HEK293 (cell line): ENCODE measurements at regions not wholly inside any gene's neighbourhood (a gene's known extent, or its start where the extent isn't known, plus 50 kb on each side); places are given as distances from the start of the nearest gene placed in this dataset.

Experiments
- CTCF ChIA-PET: fragments of 350-600 bp; formaldehyde crosslinking; extraction: SDS; loops from one replicate; lab custom pipeline; 2021; ENCODE audit warnings: antibody characterized with exemption; lab: Yijun Ruan, JAX
- POLR2A ChIA-PET: fragments of 300-600 bp; formaldehyde crosslinking; extraction: SDS; loops from one replicate; lab custom pipeline; 2020; ENCODE audit warnings: antibody characterized with exemption, inconsistent platforms; lab: Yijun Ruan, JAX
- H3K27ac ChIP-seq: fragments of 200-500 bp; sonication (Bioruptor generic); 2 replicates; pipeline ENCODE4 v1.5.1; 2014; ENCODE audit warnings: low read depth, low read length, control low read depth, inconsistent platforms; ENCODE audit errors: extremely low read depth
- H3K36me3 ChIP-seq, 2 experiments: fragments of 200-500 bp in 1 of 2; sonication (Bioruptor generic) in 1 of 2; 1 replicate in 1 of 2; 2 replicates in 1 of 2; pipeline ENCODE4 v1.5.1; 2014 to 2017; ENCODE audit warnings: inconsistent platforms in 2 of 2, low read length in 2 of 2; ENCODE audit not compliant: control insufficient read depth in 2 of 2, insufficient read depth in 1 of 2
- H3K4me1 ChIP-seq: fragments of 200-500 bp; sonication (Bioruptor generic); 2 replicates; pipeline ENCODE4 v1.5.1; 2014; ENCODE audit warnings: mild to moderate bottlenecking, low read length, inconsistent platforms; ENCODE audit not compliant: control insufficient read depth, insufficient read depth
- H3K4me3 ChIP-seq: 2 replicates; pipeline ENCODE4 v1.5.1; 2011; ENCODE audit warnings: low read depth, mild to moderate bottlenecking, control low read depth, low read length, moderate library complexity
- H3K9me3 ChIP-seq: fragments of 200-500 bp; sonication (Bioruptor generic); 2 replicates; pipeline ENCODE4 v1.5.1; 2014; ENCODE audit warnings: low read depth, low read length, inconsistent platforms; ENCODE audit not compliant: control insufficient read depth, insufficient read depth
- EGR2 ChIP-seq: fragments of 450-650 bp; formaldehyde crosslinking; IDR thresholded peaks from 2 replicates; pipeline ENCODE4 v1.5.1; 2016; ENCODE audit warnings: low read depth, missing biosample characterization, missing genetic modification characterization
- FEZF1 ChIP-seq: fragments of 450-650 bp; formaldehyde crosslinking; IDR thresholded peaks from 2 replicates; pipeline ENCODE4 v1.5.1; 2016; ENCODE audit warnings: missing biosample characterization, missing genetic modification characterization
- HOXA7 ChIP-seq: sonication (generic); formaldehyde crosslinking; IDR thresholded peaks from 2 replicates; pipeline ENCODE4 v1.8.1; 2022; ENCODE audit warnings: missing genetic modification reagents, borderline replicate concordance
- KLF1 ChIP-seq: fragments of 450-650 bp; formaldehyde crosslinking; IDR thresholded peaks from 2 replicates; pipeline ENCODE4 v1.5.1; 2016; ENCODE audit warnings: missing biosample characterization, missing genetic modification characterization
- KLF9 ChIP-seq: fragments of 450-650 bp; formaldehyde crosslinking; IDR thresholded peaks from 2 replicates; pipeline ENCODE4 v1.5.1; 2016; ENCODE audit warnings: missing biosample characterization, missing genetic modification characterization, low read depth
- MZF1 ChIP-seq: fragments of 450-650 bp; formaldehyde crosslinking; IDR thresholded peaks from 2 replicates; pipeline ENCODE4 v1.5.1; 2017; ENCODE audit warnings: missing biosample characterization, missing genetic modification characterization, borderline replicate concordance
- SALL2 ChIP-seq: fragments of 450-650 bp; formaldehyde crosslinking; IDR thresholded peaks from 2 replicates; pipeline ENCODE4 v1.5.0; 2017; ENCODE audit warnings: missing biosample characterization, mild to moderate bottlenecking, missing genetic modification characterization, borderline replicate concordance
- SETDB1 ChIP-seq: IDR thresholded peaks from one replicate; pipeline ENCODE4 v1.6.1; 2017; ENCODE audit warnings: mild to moderate bottlenecking, low read length, moderate library complexity, mixed read lengths; ENCODE audit not compliant: insufficient read length
- ZBTB1 ChIP-seq: fragments of 450-650 bp; formaldehyde crosslinking; IDR thresholded peaks from 2 replicates; pipeline ENCODE4 v1.5.1; 2016; ENCODE audit warnings: missing biosample characterization, missing genetic modification characterization
- ZBTB26 ChIP-seq: fragments of 450-650 bp; formaldehyde crosslinking; optimal IDR thresholded peaks from 2 replicates; pipeline ENCODE3; 2016; ENCODE audit warnings: missing biosample characterization, mild to moderate bottlenecking, missing genetic modification characterization
- ZNF114 ChIP-seq: fragments of 450-650 bp; formaldehyde crosslinking; IDR thresholded peaks from 2 replicates; pipeline ENCODE4 v1.5.0; 2017; ENCODE audit warnings: missing biosample characterization, missing genetic modification characterization
- ZNF140 ChIP-seq: fragments of 450-650 bp; formaldehyde crosslinking; IDR thresholded peaks from 2 replicates; pipeline ENCODE4 v1.5.1; 2016; ENCODE audit warnings: missing biosample characterization, missing genetic modification characterization
- ZNF274 ChIP-seq, 2 experiments: fragments of 200-500 bp in 1 of 2; fragments of 450-650 bp in 1 of 2; sonication (Bioruptor generic) in 1 of 2; formaldehyde crosslinking in 1 of 2; IDR thresholded peaks; 2 replicates each; pipeline versions ENCODE4 v1.5.1 to v1.6.1; 2014 to 2016; ENCODE audit warnings: borderline replicate concordance in 1 of 2, inconsistent platforms in 1 of 2, low read length in 1 of 2, missing biosample characterization in 1 of 2, missing genetic modification characterization in 1 of 2
- ZNF292 ChIP-seq: fragments of 450-650 bp; formaldehyde crosslinking; IDR thresholded peaks from 2 replicates; pipeline ENCODE4 v1.5.1; 2016; ENCODE audit warnings: low read depth, missing biosample characterization, missing genetic modification characterization, borderline replicate concordance
- ZNF341 ChIP-seq: fragments of 450-650 bp; formaldehyde crosslinking; IDR thresholded peaks from 2 replicates; pipeline ENCODE4; 2016; ENCODE audit warnings: low read depth, missing biosample characterization, missing genetic modification characterization
- ZNF366 ChIP-seq: fragments of 450-650 bp; formaldehyde crosslinking; conservative IDR thresholded peaks from 2 replicates; pipeline ENCODE4 v1.5.1; 2016; ENCODE audit warnings: missing biosample characterization, missing genetic modification characterization
- ZNF518A ChIP-seq: fragments of 450-650 bp; formaldehyde crosslinking; conservative IDR thresholded peaks from 2 replicates; pipeline ENCODE4 v1.5.1; 2016; ENCODE audit warnings: low read depth, missing biosample characterization, missing genetic modification characterization
- ZNF776 ChIP-seq: fragments of 450-650 bp; formaldehyde crosslinking; IDR thresholded peaks from 2 replicates; pipeline ENCODE4 v1.5.0; 2017; ENCODE audit warnings: missing biosample characterization, missing genetic modification characterization, borderline replicate concordance
- ZNF791 ChIP-seq: fragments of 450-650 bp; formaldehyde crosslinking; IDR thresholded peaks from 2 replicates; pipeline ENCODE4 v1.5.1; 2016; ENCODE audit warnings: missing biosample characterization, missing genetic modification characterization
- TF ChIP-seq, protein P1 (sequence below): fragments of 450-650 bp; formaldehyde crosslinking; IDR thresholded peaks from 2 replicates; pipeline ENCODE4 v1.5.1; 2016; ENCODE audit warnings: missing biosample characterization, missing genetic modification characterization
- TF ChIP-seq, protein P2 (sequence below): fragments of 450-650 bp; formaldehyde crosslinking; IDR thresholded peaks from 2 replicates; pipeline ENCODE4 v1.5.1; 2017; ENCODE audit warnings: missing biosample characterization, missing genetic modification characterization

- TF ChIP-seq ZNF518A (tag by site-specific recombination) (no peak), KLF1 (tag by site-specific recombination) (no peak), ZNF341 (tag by site-specific recombination) (no peak), HOXA7 (CRISPR knock-in tag) (no peak), ZNF114 (no peak), ZNF776 (tag by site-specific recombination) (no peak), SETDB1 (no peak), ZNF140 (no peak)
- TF ChIP-seq, protein P1, sequence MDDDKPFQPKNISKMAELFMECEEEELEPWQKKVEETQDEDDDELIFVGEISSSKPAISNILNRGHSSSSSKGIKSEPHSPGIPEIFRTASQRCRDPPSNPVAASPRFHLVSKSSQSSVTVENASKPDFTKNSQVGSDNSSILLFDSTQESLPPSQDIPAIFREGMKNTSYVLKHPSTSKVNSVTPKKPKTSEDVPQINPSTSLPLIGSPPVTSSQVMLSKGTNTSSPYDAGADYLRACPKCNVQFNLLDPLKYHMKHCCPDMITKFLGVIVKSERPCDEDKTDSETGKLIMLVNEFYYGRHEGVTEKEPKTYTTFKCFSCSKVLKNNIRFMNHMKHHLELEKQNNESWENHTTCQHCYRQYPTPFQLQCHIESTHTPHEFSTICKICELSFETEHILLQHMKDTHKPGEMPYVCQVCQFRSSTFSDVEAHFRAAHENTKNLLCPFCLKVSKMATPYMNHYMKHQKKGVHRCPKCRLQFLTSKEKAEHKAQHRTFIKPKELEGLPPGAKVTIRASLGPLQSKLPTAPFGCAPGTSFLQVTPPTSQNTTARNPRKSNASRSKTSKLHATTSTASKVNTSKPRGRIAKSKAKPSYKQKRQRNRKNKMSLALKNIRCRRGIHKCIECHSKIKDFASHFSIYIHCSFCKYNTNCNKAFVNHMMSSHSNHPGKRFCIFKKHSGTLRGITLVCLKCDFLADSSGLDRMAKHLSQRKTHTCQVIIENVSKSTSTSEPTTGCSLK (tag by site-specific recombination), result no peak
- TF ChIP-seq, all 188 proteins: peak for 0
Observed at GRCh38 chr3:176789281-176789705, 408.0 kb downstream of the TBL1XR1 start (continued).

DNA sequence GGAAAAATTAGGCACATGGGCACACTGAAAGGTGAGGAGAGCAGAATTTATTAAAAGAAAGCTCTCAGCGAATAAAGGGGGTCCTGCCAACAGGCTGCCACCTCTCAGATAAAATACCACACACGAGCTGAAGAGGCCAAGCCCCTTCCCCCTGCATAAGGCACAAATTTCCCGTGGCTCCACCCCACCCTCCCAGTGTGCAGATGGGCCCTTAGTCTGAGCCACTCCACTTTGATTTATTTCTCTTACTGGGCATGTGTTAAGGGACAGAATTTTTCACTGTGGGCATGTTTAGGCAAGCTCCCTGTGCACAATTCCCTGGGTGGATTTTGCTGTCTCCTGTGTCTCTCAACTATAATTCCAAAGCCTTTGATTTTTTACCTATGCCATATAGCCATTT is 409.8 kb downstream of the TBL1XR1 start:
- no peaks in the 10 kb centered on the region for H3K4me1 ChIP-seq
- H3K4me3 ChIP-seq, result no peak overlapping the region
- TF ChIP-seq ZNF274 (IDR thresholded peaks at IDR 0.05; ENCODE audit: low read length), result no peak
- no peak for TF ChIP-seq ZNF274 (tag by site-specific recombination; IDR thresholded peaks at IDR 0.05; ENCODE audit: borderline replicate concordance)
- no peak for TF ChIP-seq EGR2 (tag by site-specific recombination)
- TF ChIP-seq, protein P2, sequence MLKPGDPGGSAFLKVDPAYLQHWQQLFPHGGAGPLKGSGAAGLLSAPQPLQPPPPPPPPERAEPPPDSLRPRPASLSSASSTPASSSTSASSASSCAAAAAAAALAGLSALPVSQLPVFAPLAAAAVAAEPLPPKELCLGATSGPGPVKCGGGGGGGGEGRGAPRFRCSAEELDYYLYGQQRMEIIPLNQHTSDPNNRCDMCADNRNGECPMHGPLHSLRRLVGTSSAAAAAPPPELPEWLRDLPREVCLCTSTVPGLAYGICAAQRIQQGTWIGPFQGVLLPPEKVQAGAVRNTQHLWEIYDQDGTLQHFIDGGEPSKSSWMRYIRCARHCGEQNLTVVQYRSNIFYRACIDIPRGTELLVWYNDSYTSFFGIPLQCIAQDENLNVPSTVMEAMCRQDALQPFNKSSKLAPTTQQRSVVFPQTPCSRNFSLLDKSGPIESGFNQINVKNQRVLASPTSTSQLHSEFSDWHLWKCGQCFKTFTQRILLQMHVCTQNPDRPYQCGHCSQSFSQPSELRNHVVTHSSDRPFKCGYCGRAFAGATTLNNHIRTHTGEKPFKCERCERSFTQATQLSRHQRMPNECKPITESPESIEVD (tag by site-specific recombination), result no peak
- no peak for TF ChIP-seq ZNF791
- TF ChIP-seq ZBTB1 (tag by site-specific recombination), result no peak
- no peak for TF ChIP-seq SALL2 (tag by site-specific recombination)
- no peak for TF ChIP-seq ZNF366 (tag by site-specific recombination)
- TF ChIP-seq FEZF1 (tag by site-specific recombination), result no peak
- no peak for TF ChIP-seq ZBTB26 (tag by site-specific recombination)
- no peak for TF ChIP-seq ZNF292 (tag by site-specific recombination)
- TF ChIP-seq KLF9 (tag by site-specific recombination), result no peak
- TF ChIP-seq MZF1 (tag by site-specific recombination), result no peak
- CTCF ChIA-PET, result no interaction called here
- no peaks in the 10 kb centered on the region for H3K36me3 ChIP-seq
- H3K9me3 ChIP-seq, result no peaks in the 10 kb centered on the region
- no peak overlapping the region for H3K27ac ChIP-seq
- POLR2A ChIA-PET, result no interaction called here
